Neural cell (in vitro differentiated cells): ENCODE measurements at regions not wholly inside any gene's neighbourhood (a gene's known extent, or its start where the extent isn't known, plus 50 kb on each side); places are given as distances from the start of the nearest gene placed in this dataset.

ENCODE experiments used
- H2AFZ ChIP-seq: fragments of 200-600, 300-800 bp; sonication (generic), shearing (Covaris generic); 2 replicates; pipeline ENCODE4 v1.6.0; 2014; ENCODE audit warnings: low read depth, mild to moderate bottlenecking, antibody characterized with exemption, low read length, moderate library complexity
- H3F3A ChIP-seq: fragments of 200-600 bp; shearing (Covaris generic); 2 replicates; pipeline ENCODE4 v1.6.1; 2016; ENCODE audit warnings: mild to moderate bottlenecking, moderate library complexity, mixed read lengths, antibody characterized with exemption, low read length; ENCODE audit not compliant: insufficient read depth, poor library complexity, severe bottlenecking
- H3K27ac ChIP-seq: fragments of 200-600, 300-800 bp; sonication (generic), shearing (Covaris generic); 2 replicates; pipeline ENCODE4 v1.5.1; 2014; ENCODE audit warnings: mild to moderate bottlenecking, low read length, moderate library complexity
- H3K27me3 ChIP-seq: fragments of 300-800, 200-600 bp; sonication (generic), shearing (Covaris generic); 2 replicates; pipeline ENCODE4 v1.6.0; 2014; ENCODE audit warnings: mild to moderate bottlenecking, low read depth, low read length, moderate library complexity; ENCODE audit not compliant: insufficient read depth
- H3K36me3 ChIP-seq: fragments of 300-800, 200-600 bp; sonication (generic), shearing (Covaris generic); 2 replicates; pipeline ENCODE4 v1.5.1; 2014; ENCODE audit warnings: mild to moderate bottlenecking, antibody characterized with exemption, low read length, moderate library complexity; ENCODE audit not compliant: insufficient read depth
- H3K4me2 ChIP-seq: fragments of 300-800, 200-600 bp; sonication (generic), shearing (Covaris generic); 2 replicates; pipeline ENCODE4 v1.6.0; 2014; ENCODE audit warnings: mild to moderate bottlenecking, low read length
- H3K4me3 ChIP-seq: fragments of 300-800, 200-600 bp; sonication (generic), shearing (Covaris generic); 2 replicates; pipeline ENCODE4 v1.5.1; 2014; ENCODE audit warnings: mild to moderate bottlenecking, low read length, moderate library complexity
- H3K79me2 ChIP-seq: fragments of 200-600 bp; shearing (Covaris generic); replicated peaks from 2 replicates; pipeline ENCODE4 v1.6.0; 2014; ENCODE audit warnings: mild to moderate bottlenecking, low read length, moderate library complexity; ENCODE audit not compliant: insufficient read depth
- H3K9ac ChIP-seq: fragments of 300-800, 200-600 bp; sonication (generic), shearing (Covaris generic); 2 replicates; pipeline ENCODE4 v1.6.1; 2016; ENCODE audit warnings: mild to moderate bottlenecking, low read length, mixed read lengths
- H3K9me2 ChIP-seq: fragments of 200-600 bp; shearing (Covaris generic); 2 replicates; pipeline ENCODE4 v1.6.1; 2016; ENCODE audit warnings: mild to moderate bottlenecking, low read length, mixed read lengths; ENCODE audit not compliant: insufficient read depth
- H3K9me3 ChIP-seq: fragments of 200-600, 300-800 bp; sonication (generic), shearing (Covaris generic); 2 replicates; pipeline ENCODE4 v1.6.1; 2016; ENCODE audit warnings: mild to moderate bottlenecking, mixed run types, low read length, moderate library complexity, mixed read lengths
- H4K20me1 ChIP-seq: fragments of 200-600 bp; shearing (Covaris generic); 2 replicates; pipeline ENCODE4 v1.6.1; 2016; ENCODE audit warnings: mild to moderate bottlenecking, mixed run types; ENCODE audit not compliant: insufficient read depth
- CTCF ChIP-seq: fragments of 450-650 bp; IDR thresholded peaks from 2 replicates; pipeline ENCODE4 v1.5.1; 2014; ENCODE audit warnings: antibody characterized with exemption, mild to moderate bottlenecking, moderate library complexity; ENCODE audit not compliant: poor library complexity, severe bottlenecking
- EP300 ChIP-seq: fragments of 450-650 bp; conservative IDR thresholded peaks from 2 replicates; pipeline ENCODE4 v1.6.1; 2014; ENCODE audit warnings: antibody characterized with exemption, mild to moderate bottlenecking, moderate library complexity; ENCODE audit not compliant: poor library complexity, severe bottlenecking
- EZH2 ChIP-seq: fragments of 200-600, 300-800 bp; shearing (Covaris generic), sonication (generic); IDR thresholded peaks from 2 replicates; pipeline ENCODE4 v1.6.1; 2014; ENCODE audit warnings: antibody characterized with exemption, low read length, borderline replicate concordance, mild to moderate bottlenecking; ENCODE audit not compliant: insufficient read depth, poor library complexity, severe bottlenecking
- MXI1 ChIP-seq: fragments of 450-650 bp; conservative IDR thresholded peaks from 2 replicates; pipeline ENCODE4 v1.6.1; 2014; ENCODE audit warnings: antibody characterized with exemption, mild to moderate bottlenecking; ENCODE audit not compliant: poor library complexity, severe bottlenecking
- POLR2AphosphoS5 ChIP-seq: IDR thresholded peaks from 2 replicates; pipeline ENCODE4 v1.6.1; 2012
- RAD21 ChIP-seq: fragments of 450-650 bp; conservative IDR thresholded peaks from 2 replicates; pipeline ENCODE4 v1.6.1; 2014; ENCODE audit warnings: antibody characterized with exemption, mild to moderate bottlenecking, moderate library complexity
- REST ChIP-seq: IDR thresholded peaks from 2 replicates; pipeline ENCODE4 v1.6.1; 2012; ENCODE audit warnings: borderline replicate concordance
- SMC3 ChIP-seq: fragments of 450-650 bp; conservative IDR thresholded peaks from 2 replicates; pipeline ENCODE4 v1.6.1; 2014; ENCODE audit warnings: antibody characterized with exemption, mild to moderate bottlenecking, moderate library complexity; ENCODE audit not compliant: poor library complexity
- TAF1 ChIP-seq: IDR thresholded peaks from 2 replicates; pipeline ENCODE4 v1.6.1; 2012; ENCODE audit warnings: low read depth

GRCh38 chr9:87193151-87193550 lies 245.8 kb upstream of the GAS1 start:
- Histone ChIP-seq H3K27me3 (no peaks in the 10 kb centered on the region), H3K36me3 (no peaks in the 10 kb centered on the region), H3K27ac (no peak overlapping the region), H3F3A (no peaks in the 10 kb centered on the region), H3K79me2 (no peaks in the 10 kb centered on the region), H3K4me2 (no peak overlapping the region), H4K20me1 (no peaks in the 10 kb centered on the region), H3K9ac (no peak overlapping the region), H3K9me3 (no peaks in the 10 kb centered on the region), H3K9me2 (no peaks in the 10 kb centered on the region), H2AFZ (no peak overlapping the region), H3K4me3 (no peak overlapping the region)
- TF ChIP-seq CTCF = no peak
- no peak for TF ChIP-seq EP300
- no peak for TF ChIP-seq EZH2
- TF ChIP-seq POLR2AphosphoS5 = no peak
- TF ChIP-seq SMC3 = no peak
- TF ChIP-seq REST = no peak
- no peak for TF ChIP-seq TAF1
- no peak for TF ChIP-seq RAD21
- TF ChIP-seq MXI1 = no peak

- no peaks in the 10 kb centered on the region for H3F3A ChIP-seq
- TF ChIP-seq TAF1 (no peak), EZH2 (no peak)
- no peak overlapping the region for H2AFZ ChIP-seq
- H4K20me1 ChIP-seq = no peaks in the 10 kb centered on the region
- H3K9ac ChIP-seq = no peak overlapping the region
- no peaks in the 10 kb centered on the region for H3K79me2 ChIP-seq
- no peaks in the 10 kb centered on the region for H3K27me3 ChIP-seq
- no peaks in the 10 kb centered on the region for H3K9me2 ChIP-seq
- no peak overlapping the region for H3K4me2 ChIP-seq
- no peaks in the 10 kb centered on the region for H3K9me3 ChIP-seq
- no peak overlapping the region for H3K4me3 ChIP-seq
- no peak overlapping the region for H3K27ac ChIP-seq
- no peaks in the 10 kb centered on the region for H3K36me3 ChIP-seq
Measured at GRCh38 chr9:87193925-87194868, 246.9 kb upstream of the GAS1 start.
